Choroid plexus epithelial cell (primary cell): ENCODE measurements at regions not wholly inside any gene's neighbourhood (a gene's known extent, or its start where the extent isn't known, plus 50 kb on each side); places are given as distances from the start of the nearest gene placed in this dataset.

Experiments used
- DNase-seq: peaks from one replicate; pipeline ENCODE4 v3.0.0-alpha.2; 2010; ENCODE audit warnings: low read depth
- H3K4me3 ChIP-seq: 2 replicates; pipeline ENCODE4 v1.5.1; 2011; ENCODE audit warnings: low read depth, mild to moderate bottlenecking, control low read depth, low read length, moderate library complexity
- CTCF ChIP-seq: conservative IDR thresholded peaks from 2 replicates; pipeline ENCODE4 v1.5.1; 2011; ENCODE audit warnings: low read depth, mild to moderate bottlenecking, control low read depth, inconsistent platforms, low read length, moderate library complexity

GRCh38 chr12:59252731-59253130 is 332.4 kb upstream of the LRIG3 start:
- H3K4me3 ChIP-seq, result no peak overlapping the region
- no peak for TF ChIP-seq CTCF
- no peak for DNase-seq

- no peak for TF ChIP-seq CTCF
- no peak for DNase-seq
- no peak overlapping the region for H3K4me3 ChIP-seq
These were observed 330.5 kb upstream of the LRIG3 start for GRCh38 chr12:59250766-59251165.

- no peak for TF ChIP-seq CTCF
- DNase-seq, result no peak
- no peak overlapping the region for H3K4me3 ChIP-seq
These were observed 319.7 kb upstream of the LRIG3 start for GRCh38 chr12:59240048-59240447.

- no peak overlapping the region for H3K4me3 ChIP-seq
- no peak for TF ChIP-seq CTCF
- no peak for DNase-seq
These were observed 314.1 kb upstream of the LRIG3 start for GRCh38 chr12:59234391-59234790.

- no peak overlapping the region for H3K4me3 ChIP-seq
- no peak for TF ChIP-seq CTCF
- no peak for DNase-seq
These were observed 310.0 kb upstream of the LRIG3 start for GRCh38 chr12:59230334-59230733.

- no peak for TF ChIP-seq CTCF
- no peak for DNase-seq
- H3K4me3 ChIP-seq, result no peak overlapping the region
These were observed 298.8 kb upstream of the LRIG3 start for GRCh38 chr12:59219148-59219547.

GRCh38 chr12:59196989-59197388 is 276.7 kb upstream of the LRIG3 start:
- no peak for TF ChIP-seq CTCF
- no peak overlapping the region for H3K4me3 ChIP-seq
- DNase-seq, result no peak
